WERI-Rb-1 (cell line): ENCODE measurements at regions not wholly inside any gene's neighbourhood (a gene's known extent, or its start where the extent isn't known, plus 50 kb on each side); places are given as distances from the start of the nearest gene placed in this dataset.
A peak's percentile ranks its signal among the peaks of the same experiment; 100 is the strongest.

ENCODE experiments used
- DNase-seq: peaks from one replicate; pipeline ENCODE4 v3.0.0-alpha.2; 2020
- H3K27ac ChIP-seq: fragments of 250-450 bp; sonication (Bioruptor Pico); 2 replicates; pipeline ENCODE4 v1.5.1; 2020; ENCODE audit warnings: mild to moderate bottlenecking, moderate library complexity
- H3K27me3 ChIP-seq: fragments of 250-450 bp; sonication (Bioruptor Pico); 2 replicates; pipeline ENCODE4 v1.5.1; 2021; ENCODE audit warnings: mild to moderate bottlenecking, low read depth, moderate library complexity; ENCODE audit not compliant: insufficient read depth, severe bottlenecking
- H3K36me3 ChIP-seq: fragments of 250-450 bp; sonication (Bioruptor Pico); 2 replicates; pipeline ENCODE4 v1.5.1; 2020; ENCODE audit warnings: mild to moderate bottlenecking, moderate library complexity
- H3K4me3 ChIP-seq: 2 replicates; pipeline ENCODE4 v1.5.1; 2011; ENCODE audit warnings: low read depth, mild to moderate bottlenecking, control low read depth, low read length
- H3K9me3 ChIP-seq: fragments of 250-450 bp; sonication (Bioruptor Pico); 2 replicates; pipeline ENCODE4 v1.5.1; 2021; ENCODE audit warnings: mild to moderate bottlenecking, moderate library complexity; ENCODE audit not compliant: severe bottlenecking
- CTCF ChIP-seq: IDR thresholded peaks from 2 replicates; pipeline ENCODE4 v1.5.1; 2011; ENCODE audit warnings: low read depth, mild to moderate bottlenecking, control low read depth, inconsistent platforms, low read length

DNA sequence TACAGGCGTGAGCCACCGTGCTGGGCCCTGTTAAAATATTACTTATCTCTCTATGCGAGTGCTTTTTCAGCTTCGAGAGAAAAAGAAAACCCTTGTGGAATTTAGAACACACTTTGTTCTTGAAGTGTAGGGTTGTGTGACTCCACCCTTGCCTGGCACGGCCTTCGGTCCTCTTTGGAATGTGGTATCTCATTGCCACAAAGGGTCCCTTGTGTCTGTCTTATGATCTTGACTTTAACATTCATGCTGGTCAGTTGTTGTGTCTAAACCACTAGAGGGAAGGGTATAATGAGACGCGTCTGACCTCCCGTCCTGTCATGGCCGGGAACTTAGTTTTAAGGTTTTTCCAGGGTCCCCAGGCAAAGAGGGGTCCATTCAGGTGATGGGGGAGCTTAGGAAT is 246.4 kb downstream of the VAPA start:
- Histone ChIP-seq H3K27ac (no peak overlapping the region), H3K36me3 (no peaks in the 10 kb centered on the region), H3K27me3 (no peaks in the 10 kb centered on the region), H3K4me3 (no peak overlapping the region), H3K9me3 (no peaks in the 10 kb centered on the region)
- no peak for TF ChIP-seq CTCF
- DNase-seq: no peak

GRCh38 chr18:10161315-10161714 is 247.5 kb downstream of the VAPA start:
- Histone ChIP-seq H3K9me3 (no peaks in the 10 kb centered on the region), H3K27me3 (no peaks in the 10 kb centered on the region), H3K4me3 (no peak overlapping the region), H3K27ac (no peak overlapping the region), H3K36me3 (no peaks in the 10 kb centered on the region)
- TF ChIP-seq CTCF: no peak
- no peak for DNase-seq

DNA sequence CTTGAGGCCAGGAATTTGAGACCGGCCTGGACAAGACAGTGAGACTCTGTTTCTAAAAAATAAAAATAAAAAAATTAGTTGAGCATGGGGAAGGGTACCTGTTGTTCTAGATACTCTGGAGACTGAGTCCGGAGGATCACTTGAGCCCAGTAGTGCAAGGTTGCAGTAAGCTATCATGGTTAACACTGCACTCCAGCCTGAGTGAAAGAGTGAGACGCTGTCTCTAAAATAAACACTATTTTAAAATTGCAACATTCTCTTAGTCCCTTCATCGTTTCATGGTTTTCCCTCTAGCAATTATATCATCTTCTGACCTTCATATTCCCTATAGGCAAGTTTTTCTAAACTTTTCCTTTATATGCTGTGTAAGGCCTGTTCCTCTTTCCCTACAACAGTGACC is 248.5 kb downstream of the VAPA start:
- no peaks in the 10 kb centered on the region for H3K36me3 ChIP-seq
- H3K4me3 ChIP-seq: no peak overlapping the region
- no peak for TF ChIP-seq CTCF
- DNase-seq: no peak
- no peaks in the 10 kb centered on the region for H3K9me3 ChIP-seq
- no peak overlapping the region for H3K27ac ChIP-seq
- no peaks in the 10 kb centered on the region for H3K27me3 ChIP-seq

DNA sequence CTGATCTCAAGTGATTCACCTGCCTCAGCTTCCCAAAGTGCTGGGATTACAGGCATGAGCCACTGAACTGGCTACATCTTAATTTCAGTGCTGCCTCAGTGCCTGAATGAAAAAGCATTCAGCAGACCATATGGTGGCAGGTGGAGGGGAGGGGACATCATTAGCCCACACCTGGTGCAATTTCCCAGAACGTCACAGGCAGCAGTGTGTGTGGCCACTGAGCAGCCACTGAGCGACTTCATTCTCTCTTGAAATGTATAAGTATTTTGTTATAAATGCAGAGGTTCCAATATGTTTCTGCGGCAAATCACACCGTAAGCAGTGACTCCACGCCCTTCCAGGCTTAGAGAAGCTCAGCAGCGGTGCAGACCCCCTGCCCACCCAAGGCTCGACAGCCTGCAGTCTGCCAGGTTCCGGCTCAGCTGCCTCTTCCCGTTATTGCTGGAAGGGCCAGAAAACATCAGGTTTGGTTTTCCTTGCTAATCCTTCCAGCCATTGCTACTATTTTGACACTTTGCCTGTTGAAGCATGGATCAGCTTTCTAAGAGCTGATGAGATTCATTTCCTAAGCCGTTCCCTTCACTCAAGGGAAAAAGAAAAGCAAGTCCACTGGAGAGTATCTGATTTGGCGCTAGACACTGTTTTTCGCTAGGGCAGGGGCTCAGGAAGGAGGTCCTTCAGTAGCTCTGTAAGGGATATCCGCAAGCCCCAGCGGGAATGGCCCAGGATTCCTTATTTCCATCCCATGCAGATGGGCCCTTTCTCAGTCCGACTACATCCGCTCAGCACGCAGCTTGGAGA is 250.7 kb downstream of the VAPA start:
- TF ChIP-seq CTCF: no peak
- no peaks in the 10 kb centered on the region for H3K27me3 ChIP-seq
- H3K4me3 ChIP-seq: peak overlapping the region; percentile 53
- no peaks in the 10 kb centered on the region for H3K9me3 ChIP-seq
- peak overlapping the region; percentile 87 for H3K27ac ChIP-seq
- peak; percentile 82 for DNase-seq
- H3K36me3 ChIP-seq: no peaks in the 10 kb centered on the region

DNA sequence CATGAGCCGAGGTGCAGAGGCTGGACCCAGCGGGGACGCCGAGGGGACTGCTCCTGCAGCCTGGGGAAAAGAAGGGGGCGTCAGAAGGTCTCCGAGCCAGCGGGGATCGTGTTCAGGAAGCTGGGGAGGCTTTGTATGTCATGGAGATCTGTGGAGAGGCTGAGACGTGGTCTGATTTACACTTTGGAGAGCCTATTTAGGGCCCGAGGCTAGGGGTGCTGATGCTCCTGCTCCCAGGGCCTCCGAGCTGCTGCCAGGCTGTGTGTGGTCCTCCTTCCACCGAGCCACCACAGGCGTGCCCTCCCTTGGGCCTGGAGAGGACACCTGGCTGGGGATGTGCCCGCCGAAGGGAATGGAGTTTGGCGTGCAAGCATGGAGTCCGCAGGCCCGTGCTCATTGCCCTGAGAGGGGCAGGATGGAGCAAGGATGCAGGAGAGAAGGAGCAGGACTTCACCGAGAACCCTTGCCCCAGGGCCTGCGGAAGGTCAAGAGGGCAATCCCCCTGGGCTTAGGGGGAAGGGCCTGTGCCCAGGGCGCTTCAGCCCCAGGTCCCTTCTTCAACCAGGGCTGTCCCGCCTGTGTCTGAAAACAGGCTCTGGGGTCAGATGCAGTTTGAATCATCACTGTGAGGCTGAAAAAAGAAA is 252.5 kb downstream of the VAPA start:
- Histone ChIP-seq H3K9me3 (no peaks in the 10 kb centered on the region), H3K4me3 (no peak overlapping the region), H3K36me3 (no peaks in the 10 kb centered on the region), H3K27me3 (no peaks in the 10 kb centered on the region), H3K27ac (no peak overlapping the region)
- no peak for TF ChIP-seq CTCF
- no peak for DNase-seq
